ENCODE measurements at regions not wholly inside any gene's neighbourhood (a gene's known extent, or its start where the extent isn't known, plus 50 kb on each side); places are given as distances from the start of the nearest gene placed in this dataset.

DNA sequence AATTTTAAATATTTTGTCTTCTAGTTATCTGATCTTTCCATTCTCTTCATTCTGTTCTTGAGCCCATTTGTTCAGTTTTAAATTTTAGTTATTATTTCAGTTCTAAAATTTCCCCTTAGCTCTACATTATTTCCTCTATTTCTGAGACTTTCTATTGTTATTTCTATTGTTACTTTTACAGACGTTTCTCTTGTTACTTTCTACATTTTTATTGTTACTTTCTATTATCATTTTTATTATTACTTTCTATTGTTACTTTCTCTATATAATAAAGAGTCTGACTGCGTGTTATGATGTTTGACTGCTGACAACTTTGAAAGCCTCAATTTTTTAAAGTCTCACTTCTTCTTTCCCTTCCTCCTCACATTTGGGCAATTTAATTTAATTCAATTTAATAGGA, 915.7 kb upstream of the PCDH20 start:
- Histone ChIP-seq H2AFZ (no peak overlapping the region), H3K4me3 (no peak overlapping the region), H3K79me2 (no peaks in the 10 kb centered on the region), H3K27ac (no peak overlapping the region), H3K9me2 (replicated peaks; ENCODE audit: insufficient read depth) (no peaks in the 10 kb centered on the region), H3K36me3 (replicated peaks; ENCODE audit: insufficient read depth, low read depth) (no peaks in the 10 kb centered on the region), H3K4me2 (no peak overlapping the region), H4K20me1 (ENCODE audit: insufficient read depth, poor library complexity, severe bottlenecking) (no peaks in the 10 kb centered on the region), H3K9me3 (ENCODE audit: low read depth) (no peaks in the 10 kb centered on the region), H3K27me3 (no peaks in the 10 kb centered on the region), H3K4me1 (ENCODE audit: insufficient read depth) (no peaks in the 10 kb centered on the region)
- WGBS (ENCODE audit: low lambda C conversion rate, missing lambda C conversion rate), result 82% methylated on average over 2 of the region's 2 CpGs
- no peak for DNase-seq (ENCODE audit: low spot score)
- TF ChIP-seq EZH2 (IDR thresholded peaks at IDR 0.05; ENCODE audit: borderline replicate concordance), result no peak
- no peak for TF ChIP-seq EZH2phosphoT487 (IDR thresholded peaks at IDR 0.05; ENCODE audit: low read depth, severe bottlenecking, unreplicated experiment)
- TF ChIP-seq, protein P1, sequence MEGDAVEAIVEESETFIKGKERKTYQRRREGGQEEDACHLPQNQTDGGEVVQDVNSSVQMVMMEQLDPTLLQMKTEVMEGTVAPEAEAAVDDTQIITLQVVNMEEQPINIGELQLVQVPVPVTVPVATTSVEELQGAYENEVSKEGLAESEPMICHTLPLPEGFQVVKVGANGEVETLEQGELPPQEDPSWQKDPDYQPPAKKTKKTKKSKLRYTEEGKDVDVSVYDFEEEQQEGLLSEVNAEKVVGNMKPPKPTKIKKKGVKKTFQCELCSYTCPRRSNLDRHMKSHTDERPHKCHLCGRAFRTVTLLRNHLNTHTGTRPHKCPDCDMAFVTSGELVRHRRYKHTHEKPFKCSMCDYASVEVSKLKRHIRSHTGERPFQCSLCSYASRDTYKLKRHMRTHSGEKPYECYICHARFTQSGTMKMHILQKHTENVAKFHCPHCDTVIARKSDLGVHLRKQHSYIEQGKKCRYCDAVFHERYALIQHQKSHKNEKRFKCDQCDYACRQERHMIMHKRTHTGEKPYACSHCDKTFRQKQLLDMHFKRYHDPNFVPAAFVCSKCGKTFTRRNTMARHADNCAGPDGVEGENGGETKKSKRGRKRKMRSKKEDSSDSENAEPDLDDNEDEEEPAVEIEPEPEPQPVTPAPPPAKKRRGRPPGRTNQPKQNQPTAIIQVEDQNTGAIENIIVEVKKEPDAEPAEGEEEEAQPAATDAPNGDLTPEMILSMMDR (IDR thresholded peaks at IDR 0.05; ENCODE audit: poor library complexity), result no peak

DNA sequence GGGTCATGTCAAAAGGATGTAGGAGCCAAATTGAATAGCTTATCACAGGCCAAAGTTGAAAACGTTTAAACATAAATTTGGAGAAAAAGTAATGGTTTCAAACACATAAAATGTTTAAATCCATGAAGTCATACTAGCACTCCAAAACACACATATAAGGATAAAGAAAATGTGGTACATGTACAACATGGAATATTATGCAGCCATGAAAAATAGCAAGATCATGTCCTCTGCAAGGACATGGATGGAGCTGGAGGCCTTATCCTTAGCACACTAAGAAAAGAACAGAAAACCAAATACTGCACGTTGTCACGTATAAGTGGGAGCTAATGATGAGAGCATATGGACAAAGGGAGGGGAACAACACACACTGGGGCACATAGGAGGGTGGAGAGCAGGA, 911.7 kb upstream of the PCDH20 start:
- TF ChIP-seq EZH2phosphoT487 (IDR thresholded peaks at IDR 0.05; ENCODE audit: low read depth, severe bottlenecking, unreplicated experiment), result no peak
- TF ChIP-seq, protein P1 (IDR thresholded peaks at IDR 0.05; ENCODE audit: poor library complexity), result no peak
- no peak for TF ChIP-seq EZH2 (IDR thresholded peaks at IDR 0.05; ENCODE audit: borderline replicate concordance)
- Histone ChIP-seq H3K36me3 (replicated peaks; ENCODE audit: insufficient read depth, low read depth) (no peaks in the 10 kb centered on the region), H3K27me3 (no peaks in the 10 kb centered on the region), H4K20me1 (ENCODE audit: insufficient read depth, poor library complexity, severe bottlenecking) (no peaks in the 10 kb centered on the region), H3K4me1 (ENCODE audit: insufficient read depth) (no peaks in the 10 kb centered on the region), H3K27ac (no peak overlapping the region), H3K9me3 (ENCODE audit: low read depth) (no peaks in the 10 kb centered on the region), H3K4me2 (no peak overlapping the region), H3K9me2 (replicated peaks; ENCODE audit: insufficient read depth) (no peaks in the 10 kb centered on the region), H2AFZ (no peak overlapping the region), H3K79me2 (no peaks in the 10 kb centered on the region), H3K4me3 (no peak overlapping the region)
- no peak for DNase-seq (ENCODE audit: low spot score)
- 89% methylated on average over 3 of the region's 3 CpGs for WGBS (ENCODE audit: low lambda C conversion rate, missing lambda C conversion rate)

DNA sequence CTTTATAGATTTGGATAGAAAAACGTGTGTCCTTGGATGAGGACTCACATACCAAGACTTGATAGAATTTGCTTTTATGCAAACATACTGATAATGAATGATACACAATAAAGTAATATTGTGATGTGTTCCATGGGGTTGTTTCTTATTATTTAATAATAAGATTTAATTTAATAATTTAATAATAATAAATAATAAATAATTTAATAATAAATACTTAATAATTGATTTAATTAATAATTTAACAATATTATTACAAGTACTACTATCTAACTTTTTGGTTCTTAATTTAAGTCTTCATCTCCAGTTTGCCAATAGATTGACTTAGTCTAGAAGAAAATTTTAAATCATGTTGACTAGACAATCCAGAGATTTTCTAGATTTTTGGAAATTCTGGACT, 909.2 kb upstream of the PCDH20 start:
- Histone ChIP-seq H3K4me1 (ENCODE audit: insufficient read depth) (no peaks in the 10 kb centered on the region), H3K79me2 (no peaks in the 10 kb centered on the region), H3K9me2 (replicated peaks; ENCODE audit: insufficient read depth) (no peaks in the 10 kb centered on the region), H4K20me1 (ENCODE audit: insufficient read depth, poor library complexity, severe bottlenecking) (no peaks in the 10 kb centered on the region), H3K4me2 (no peak overlapping the region), H2AFZ (no peak overlapping the region), H3K4me3 (no peak overlapping the region), H3K27me3 (no peaks in the 10 kb centered on the region), H3K9me3 (ENCODE audit: low read depth) (no peaks in the 10 kb centered on the region), H3K27ac (no peak overlapping the region), H3K36me3 (replicated peaks; ENCODE audit: insufficient read depth, low read depth) (no peaks in the 10 kb centered on the region)
- DNase-seq (ENCODE audit: low spot score), result no peak
- 60% methylated on average over 1 of the region's 1 CpG for WGBS (ENCODE audit: low lambda C conversion rate, missing lambda C conversion rate)
- no peak for TF ChIP-seq EZH2phosphoT487 (IDR thresholded peaks at IDR 0.05; ENCODE audit: low read depth, severe bottlenecking, unreplicated experiment)
- TF ChIP-seq EZH2 (IDR thresholded peaks at IDR 0.05; ENCODE audit: borderline replicate concordance), result no peak
- TF ChIP-seq, protein P1 (IDR thresholded peaks at IDR 0.05; ENCODE audit: poor library complexity), result no peak

DNA sequence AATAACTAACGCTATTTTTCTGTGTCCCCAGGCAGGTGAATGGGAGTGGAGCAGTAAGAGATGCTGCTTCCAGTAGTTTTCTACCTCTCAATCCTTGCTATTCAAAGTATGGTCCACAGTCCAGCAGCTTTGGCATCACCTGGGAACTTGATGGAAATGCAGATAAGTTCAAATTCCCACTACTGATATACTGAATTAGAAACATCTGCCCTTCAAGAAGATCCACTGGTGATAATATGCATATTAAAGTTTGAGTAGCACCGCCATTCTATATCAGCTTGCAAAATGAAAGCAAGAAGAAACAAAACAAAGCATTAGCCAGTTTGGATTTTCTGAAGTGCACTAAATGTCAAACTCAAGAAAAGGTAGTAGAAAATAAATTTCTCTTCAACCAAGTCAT, 906.2 kb upstream of the PCDH20 start:
- 86% methylated on average over 2 of the region's 2 CpGs for WGBS (ENCODE audit: low lambda C conversion rate, missing lambda C conversion rate)

More for the DNA sequence above, 906.2 kb upstream of the PCDH20 start:
- no peaks in the 10 kb centered on the region for H3K27me3 ChIP-seq
- no peak overlapping the region for H2AFZ ChIP-seq
- no peak for TF ChIP-seq EZH2 (IDR thresholded peaks at IDR 0.05; ENCODE audit: borderline replicate concordance)
- TF ChIP-seq EZH2phosphoT487 (IDR thresholded peaks at IDR 0.05; ENCODE audit: low read depth, severe bottlenecking, unreplicated experiment), result no peak
- TF ChIP-seq, protein P1 (IDR thresholded peaks at IDR 0.05; ENCODE audit: poor library complexity), result no peak
- no peaks in the 10 kb centered on the region for H3K4me1 ChIP-seq (ENCODE audit: insufficient read depth)
- no peak for DNase-seq (ENCODE audit: low spot score)
- H3K9me2 ChIP-seq (replicated peaks; ENCODE audit: insufficient read depth), result no peaks in the 10 kb centered on the region
- no peak overlapping the region for H3K4me2 ChIP-seq
- no peak overlapping the region for H3K4me3 ChIP-seq
- no peaks in the 10 kb centered on the region for H3K9me3 ChIP-seq (ENCODE audit: low read depth)
- no peaks in the 10 kb centered on the region for H4K20me1 ChIP-seq (ENCODE audit: insufficient read depth, poor library complexity, severe bottlenecking)
- H3K36me3 ChIP-seq (replicated peaks; ENCODE audit: insufficient read depth, low read depth), result no peaks in the 10 kb centered on the region
- H3K79me2 ChIP-seq, result no peaks in the 10 kb centered on the region
- H3K27ac ChIP-seq, result no peak overlapping the region

Data from hepatocyte (in vitro differentiated cells).